ENCODE measurements at regions not wholly inside any gene's neighbourhood (a gene's known extent, or its start where the extent isn't known, plus 50 kb on each side); places are given as distances from the start of the nearest gene placed in this dataset.
"Not testable (repeated sequence)": the region's sequence is repeated elsewhere in the genome, so short reads cannot be mapped to it uniquely, and the experiment has no call there.

DNA sequence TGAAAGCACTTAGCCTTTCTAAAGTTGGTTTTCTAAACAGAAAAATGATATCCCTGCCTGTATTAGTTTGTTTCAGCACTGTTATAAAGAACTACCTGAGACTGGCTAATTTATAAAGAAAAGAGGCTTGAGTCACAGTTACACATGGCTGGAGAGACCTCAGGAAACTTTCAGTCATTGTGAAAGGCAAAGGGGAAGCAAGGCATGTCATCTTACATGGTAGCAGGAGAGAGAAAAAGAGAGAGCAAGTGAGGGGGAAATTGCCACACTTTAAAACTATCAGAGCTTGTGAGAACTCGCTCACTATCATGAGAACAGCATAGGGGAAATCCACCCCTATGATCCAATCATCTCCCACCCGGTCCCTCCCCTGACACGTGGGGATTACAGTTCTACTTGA is 64.9 kb downstream of the FAM170A start:
- intact Hi-C loops (cut with DNase I; ENCODE audit: low total_unique reads) = no loop called here
- H3K4me3 ChIP-seq (ENCODE audit: low read depth, poor library complexity, severe bottlenecking) = no peak overlapping the region
- WGBS, 2 donors = 58 to 81% methylated on average over 3 of the region's 3 CpGs
- no peak for DNase-seq (ENCODE audit: low spot score in 2 of 2)
- no peak for TF ChIP-seq CTCF (IDR thresholded peaks at IDR 0.05)
- no peak for TF ChIP-seq POLR2A (IDR thresholded peaks at IDR 0.05)

DNA sequence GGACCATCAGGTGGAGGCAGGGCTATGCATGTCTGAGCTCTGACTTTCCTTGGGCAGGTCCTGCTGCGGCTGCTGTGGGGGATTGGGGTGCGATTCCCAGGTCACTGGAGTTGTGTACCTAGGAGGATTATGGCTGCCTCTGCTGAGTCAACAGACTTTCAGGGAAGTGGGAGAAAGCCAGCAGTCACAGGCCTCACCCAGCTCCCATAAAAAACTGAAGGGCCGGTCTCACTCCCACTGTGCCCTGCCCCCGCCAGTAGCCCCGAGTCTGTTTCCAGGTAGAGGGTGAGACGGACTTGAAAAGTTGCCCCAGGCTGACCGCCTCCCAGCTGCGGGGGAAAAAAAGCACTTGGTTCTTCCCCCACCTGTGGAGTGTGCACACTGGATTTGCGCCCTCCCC is 76.7 kb downstream of the FAM170A start:
- TF ChIP-seq POLR2A (IDR thresholded peaks at IDR 0.05) (no peak), CTCF (IDR thresholded peaks at IDR 0.05) (no peak)
- no peak overlapping the region for H3K4me3 ChIP-seq (ENCODE audit: low read depth, poor library complexity, severe bottlenecking)
- intact Hi-C loops (cut with DNase I; ENCODE audit: low total_unique reads) = no loop called here
- DNase-seq (ENCODE audit: low spot score in 2 of 2) = no peak
- WGBS, 2 donors = 81 to 85% methylated on average over 9 of the region's 9 CpGs

- 65 to 74% methylated on average over 2 of the region's 2 CpGs for WGBS, 2 donors
- DNase-seq (ENCODE audit: low spot score in 2 of 2) = no peak
- H3K4me3 ChIP-seq (ENCODE audit: low read depth, poor library complexity, severe bottlenecking) = no peak overlapping the region
- TF ChIP-seq CTCF (IDR thresholded peaks at IDR 0.05) (no peak), POLR2A (IDR thresholded peaks at IDR 0.05) (no peak)
- intact Hi-C loops (cut with DNase I; ENCODE audit: low total_unique reads) = no loop called here
Measured at GRCh38 chr5:119708076-119708790, 78.9 kb downstream of the FAM170A start.

GRCh38 chr5:119721775-119722174 is 92.4 kb downstream of the FAM170A start:
- 43 to 52% methylated on average over 2 of the region's 2 CpGs for WGBS, 2 donors
- TF ChIP-seq POLR2A (IDR thresholded peaks at IDR 0.05) (no peak), CTCF (IDR thresholded peaks at IDR 0.05) (no peak)
- no peak overlapping the region for H3K4me3 ChIP-seq (ENCODE audit: low read depth, poor library complexity, severe bottlenecking)
- no peak for DNase-seq (ENCODE audit: low spot score in 2 of 2)
- intact Hi-C loops (cut with DNase I; ENCODE audit: low total_unique reads) = no loop called here

GRCh38 chr5:119725291-119725690 is 95.9 kb downstream of the FAM170A start:
- DNase-seq (ENCODE audit: low spot score in 2 of 2); H3K4me3 ChIP-seq (ENCODE audit: low read depth, poor library complexity, severe bottlenecking); intact Hi-C loops (cut with DNase I; ENCODE audit: low total_unique reads): not testable (repeated sequence)
- WGBS, 2 donors = 70 to 73% methylated on average over 2 of the region's 2 CpGs

DNA sequence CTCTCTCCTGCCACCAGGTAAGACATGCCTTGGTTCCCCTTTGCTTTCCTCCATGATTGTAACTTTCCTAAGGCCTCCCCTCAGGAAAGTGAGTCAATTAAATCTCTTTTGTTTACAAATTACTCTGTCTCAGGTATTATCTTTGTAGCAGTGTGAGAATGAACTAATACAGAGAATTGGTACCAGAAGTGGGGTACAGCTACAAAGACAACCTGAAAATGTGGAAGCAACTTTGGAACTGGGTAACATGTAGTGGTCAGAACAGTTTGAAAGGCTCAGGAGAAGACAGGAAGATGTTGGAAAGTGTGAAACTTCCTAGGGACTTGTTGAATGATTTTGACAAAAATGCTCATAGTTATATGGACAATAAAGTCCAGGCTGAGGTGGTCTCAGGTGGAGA is 97.2 kb downstream of the FAM170A start:
- DNase-seq (ENCODE audit: low spot score in 2 of 2) = no peak
- intact Hi-C loops (cut with DNase I; ENCODE audit: low total_unique reads) = no loop called here
- TF ChIP-seq CTCF (IDR thresholded peaks at IDR 0.05) (no peak), POLR2A (IDR thresholded peaks at IDR 0.05) (no peak)
- no peak overlapping the region for H3K4me3 ChIP-seq (ENCODE audit: low read depth, poor library complexity, severe bottlenecking)
